Prostate gland (tissue), 2 donors: ENCODE measurements at regions not wholly inside any gene's neighbourhood (a gene's known extent, or its start where the extent isn't known, plus 50 kb on each side); places are given as distances from the start of the nearest gene placed in this dataset.

Source experiments
- DNase-seq: peaks from one replicate; pipeline ENCODE4 v3.0.0-alpha.2; 2019; ENCODE audit warnings: low spot score
- H3K27ac ChIP-seq, 2 donors: fragments of 200-600 bp; sonication (generic); 2 replicates each; pipeline ENCODE4 v1.5.1; 2017 to 2019
- H3K27me3 ChIP-seq: fragments of 200-600 bp; sonication (generic); replicated peaks from 2 replicates; pipeline ENCODE4 v1.5.1; 2019; ENCODE audit not compliant: insufficient read depth
- H3K36me3 ChIP-seq, 2 donors: fragments of 200-600 bp; sonication (generic); 1 replicate in 1 of 2; 2 replicates in 1 of 2; pipeline versions ENCODE4 v1.5.1 to v1.8.1; 2017 to 2019
- H3K4me1 ChIP-seq: fragments of 200-600 bp; sonication (generic); replicated peaks from 2 replicates; pipeline ENCODE4 v1.5.1; 2019
- H3K4me3 ChIP-seq, 2 donors: fragments of 200-600 bp; sonication (generic); 2 replicates each; pipeline ENCODE4 v1.5.1; 2017 to 2019
- H3K9me3 ChIP-seq: fragments of 200-600 bp; sonication (generic); 2 replicates; pipeline ENCODE4 v1.5.1; 2017
- CTCF ChIP-seq, 4 experiments: fragments of 200-600 bp in 2 of 4; fragments of 450-650 bp in 2 of 4; sonication (generic) in 2 of 4; IDR thresholded peaks; 1 replicate in 3 of 4; 2 replicates in 1 of 4; pipeline ENCODE4 v1.5.1; 2016 to 2019; ENCODE audit warnings: antibody characterized with exemption in 4 of 4, mild to moderate bottlenecking in 2 of 4, moderate library complexity in 2 of 4
- POLR2A ChIP-seq: fragments of 450-650 bp; IDR thresholded peaks from one replicate; pipeline ENCODE4 v1.6.1; 2016; ENCODE audit warnings: antibody characterized with exemption, mild to moderate bottlenecking
- POLR2AphosphoS5 ChIP-seq: sonication (generic); formaldehyde crosslinking; IDR thresholded peaks from one replicate; pipeline ENCODE4 v1.6.1; 2017; ENCODE audit warnings: antibody characterized with exemption
- WGBS: methylation state at CpG from one replicate; pipeline ENCODE4 v1.1.5; 2018; 5-methylcytosine and 5-hydroxymethylcytosine counted together
- intact Hi-C: fragments of 100-400 bp; cut with DNase I; formaldehyde crosslinking; loops from one replicate; pipeline ENCODE4 v1.14.2; 2022

- no peak overlapping the region for H3K27ac ChIP-seq
- no peak for DNase-seq
- intact Hi-C loops = no loop called here
- no peaks in the 10 kb centered on the region for H3K36me3 ChIP-seq
- no peak for TF ChIP-seq POLR2AphosphoS5
- no peak for TF ChIP-seq CTCF (IDR thresholded peaks at IDR 0.05)
- TF ChIP-seq POLR2A = no peak
- H3K4me3 ChIP-seq = no peak overlapping the region
- no peaks in the 10 kb centered on the region for H3K27me3 ChIP-seq
- H3K4me1 ChIP-seq = no peaks in the 10 kb centered on the region
- H3K9me3 ChIP-seq = no peaks in the 10 kb centered on the region
- WGBS = 47% methylated on average over 4 of the region's 4 CpGs
These were observed 180.7 kb downstream of the FNDC1 start for GRCh38 chr6:159349915-159350314.

GRCh38 chr6:159343709-159344108, 174.5 kb downstream of the FNDC1 start:
- no peaks in the 10 kb centered on the region for H3K36me3 ChIP-seq
- WGBS = 64% methylated on average over 1 of the region's 1 CpG
- no peaks in the 10 kb centered on the region for H3K27me3 ChIP-seq
- no peaks in the 10 kb centered on the region for H3K9me3 ChIP-seq
- no peak overlapping the region for H3K27ac ChIP-seq
- no peak for TF ChIP-seq CTCF (IDR thresholded peaks at IDR 0.05)
- no peak for TF ChIP-seq POLR2A
- no peak for TF ChIP-seq POLR2AphosphoS5
- no peaks in the 10 kb centered on the region for H3K4me1 ChIP-seq
- no peak overlapping the region for H3K4me3 ChIP-seq
- intact Hi-C loops = no loop called here
- no peak for DNase-seq

- intact Hi-C loops = no loop called here
- no peaks in the 10 kb centered on the region for H3K4me1 ChIP-seq
- no peaks in the 10 kb centered on the region for H3K9me3 ChIP-seq
- H3K36me3 ChIP-seq = no peaks in the 10 kb centered on the region
- TF ChIP-seq POLR2A = no peak
- TF ChIP-seq CTCF (IDR thresholded peaks at IDR 0.05) = no peak
- no peak for TF ChIP-seq POLR2AphosphoS5
- no peak overlapping the region for H3K27ac ChIP-seq
- 61% methylated on average over 2 of the region's 2 CpGs for WGBS
- DNase-seq = no peak
- no peak overlapping the region for H3K4me3 ChIP-seq
- no peaks in the 10 kb centered on the region for H3K27me3 ChIP-seq
These were observed 172.9 kb downstream of the FNDC1 start for GRCh38 chr6:159342146-159342545.

- intact Hi-C loops = no loop called here
- no peaks in the 10 kb centered on the region for H3K36me3 ChIP-seq
- H3K27ac ChIP-seq = no peak overlapping the region
- no peaks in the 10 kb centered on the region for H3K9me3 ChIP-seq
- no peak overlapping the region for H3K4me3 ChIP-seq
- no peaks in the 10 kb centered on the region for H3K4me1 ChIP-seq
- DNase-seq = no peak
- TF ChIP-seq POLR2AphosphoS5 = no peak
- no peak for TF ChIP-seq POLR2A
- WGBS = 95% methylated on average over 1 of the region's 1 CpG
- no peaks in the 10 kb centered on the region for H3K27me3 ChIP-seq
These were observed 164.9 kb downstream of the FNDC1 start for GRCh38 chr6:159334068-159334467.

GRCh38 chr6:159331451-159331850, 162.3 kb downstream of the FNDC1 start:
- H3K4me1 ChIP-seq = no peaks in the 10 kb centered on the region
- no peak overlapping the region for H3K4me3 ChIP-seq
- no peak for DNase-seq
- intact Hi-C loops = no loop called here
- no peaks in the 10 kb centered on the region for H3K36me3 ChIP-seq
- H3K9me3 ChIP-seq = no peaks in the 10 kb centered on the region
- no peak for TF ChIP-seq CTCF (IDR thresholded peaks at IDR 0.05)
- TF ChIP-seq POLR2A = no peak
- TF ChIP-seq POLR2AphosphoS5 = no peak
- H3K27me3 ChIP-seq = no peaks in the 10 kb centered on the region
- no peak overlapping the region for H3K27ac ChIP-seq
- 90% methylated on average over 2 of the region's 2 CpGs for WGBS
